WTC11 (cell line): ENCODE measurements at regions not wholly inside any gene's neighbourhood (a gene's known extent, or its start where the extent isn't known, plus 50 kb on each side); places are given as distances from the start of the nearest gene placed in this dataset.

Experiments
- ATAC-seq: fragments of 200-7000 bp; cut with Tn5 transposase; 2 replicates; pipeline ENCODE4 v1.10.0; 2021; ENCODE audit warnings: mild to moderate bottlenecking, moderate library complexity
- CTCF ChIA-PET: fragments of 300-600 bp; sonication (Branson Sonifier 250); formaldehyde crosslinking; loops from one replicate; lab custom pipeline; 2021; ENCODE audit warnings: antibody characterized with exemption; lab: Charles Lee
- POLR2A ChIA-PET: fragments of 350-600 bp; sonication (Branson Sonifier 250); formaldehyde crosslinking; loops from one replicate; lab custom pipeline; 2021; ENCODE audit warnings: antibody characterized with exemption; lab: Charles Lee
- DNase-seq: peaks from one replicate; pipeline ENCODE4 v3.0.0; 2021; ENCODE audit warnings: low spot score
- H3K27ac Mint-ChIP-seq: 2 replicates; pipeline ENCODE4 v1.8.0; 2021; ENCODE audit warnings: mixed read lengths
- H3K27me3 Mint-ChIP-seq: 2 replicates; pipeline ENCODE4 v1.8.0; 2021; ENCODE audit warnings: low read depth, mild to moderate bottlenecking, moderate library complexity, mixed read lengths
- H3K36me3 Mint-ChIP-seq: 2 replicates; pipeline ENCODE4 v1.8.0; 2021; ENCODE audit warnings: mixed read lengths
- H3K4me1 Mint-ChIP-seq: 2 replicates; pipeline ENCODE4 v1.8.0; 2022; ENCODE audit warnings: mixed read lengths
- H3K4me3 Mint-ChIP-seq: 2 replicates; pipeline ENCODE4 v1.8.0; 2021; ENCODE audit warnings: mild to moderate bottlenecking, moderate library complexity, mixed read lengths
- H3K9me3 Mint-ChIP-seq: 2 replicates; pipeline ENCODE4 v1.8.0; 2021; ENCODE audit warnings: mixed read lengths
- CDX4 ChIP-seq: fragments of 250-450 bp; sonication (Bioruptor Pico); IDR thresholded peaks from 2 replicates; pipeline ENCODE4 v1.9.0; 2021; ENCODE audit warnings: moderate library complexity, mild to moderate bottlenecking, inconsistent platforms, borderline replicate concordance
- ESRRA ChIP-seq: sonication (generic); formaldehyde crosslinking; IDR thresholded peaks from 2 replicates; pipeline ENCODE4 v1.8.1; 2022; ENCODE audit warnings: mild to moderate bottlenecking, missing genetic modification reagents, borderline replicate concordance
- HMGXB4 ChIP-seq: sonication (generic); formaldehyde crosslinking; IDR thresholded peaks from 2 replicates; pipeline ENCODE4 v1.8.1; 2023; ENCODE audit warnings: mild to moderate bottlenecking, moderate library complexity, missing genetic modification reagents
- JAZF1 ChIP-seq: fragments of 250-450 bp; sonication (Bioruptor Pico); IDR thresholded peaks from 2 replicates; pipeline ENCODE4 v1.9.0; 2021; ENCODE audit warnings: moderate library complexity, mild to moderate bottlenecking, inconsistent platforms
- JUN ChIP-seq: sonication (generic); formaldehyde crosslinking; IDR thresholded peaks from 2 replicates; pipeline ENCODE4 v1.8.0; 2023; ENCODE audit warnings: mild to moderate bottlenecking, missing genetic modification reagents
- KAT7 ChIP-seq: sonication (generic); formaldehyde crosslinking; IDR thresholded peaks from 2 replicates; pipeline ENCODE4 v1.8.1; 2023; ENCODE audit warnings: missing genetic modification reagents, mild to moderate bottlenecking, borderline replicate concordance
- MXD4 ChIP-seq: fragments of 250-450 bp; sonication (Bioruptor Pico); IDR thresholded peaks from 2 replicates; pipeline ENCODE4 v1.8.0; 2021; ENCODE audit warnings: mild to moderate bottlenecking, moderate library complexity, borderline replicate concordance
- OVOL2 ChIP-seq: fragments of 250-450 bp; sonication (Bioruptor Pico); IDR thresholded peaks from 2 replicates; pipeline ENCODE4 v1.9.0; 2021; ENCODE audit warnings: mild to moderate bottlenecking, borderline replicate concordance
- TCF7 ChIP-seq: sonication (generic); formaldehyde crosslinking; IDR thresholded peaks from 2 replicates; pipeline ENCODE4 v1.8.0; 2022; ENCODE audit warnings: mild to moderate bottlenecking, low read depth, missing genetic modification reagents, moderate library complexity
- ZNF138 ChIP-seq: sonication (generic); formaldehyde crosslinking; conservative IDR thresholded peaks from 2 replicates; pipeline ENCODE4 v1.8.1; 2022; ENCODE audit warnings: mild to moderate bottlenecking, moderate library complexity, missing genetic modification reagents
- ZNF263 ChIP-seq: sonication (generic); formaldehyde crosslinking; IDR thresholded peaks from 2 replicates; pipeline ENCODE4 v1.8.1; 2022; ENCODE audit warnings: low read depth, mild to moderate bottlenecking, moderate library complexity, missing genetic modification reagents
- ZNF416 ChIP-seq: fragments of 250-450 bp; sonication (Bioruptor Pico); IDR thresholded peaks from 2 replicates; pipeline ENCODE4 v1.9.0; 2021; ENCODE audit warnings: mild to moderate bottlenecking, inconsistent platforms
- ZNF532 ChIP-seq: fragments of 250-450 bp; sonication (Bioruptor Pico); IDR thresholded peaks from 2 replicates; pipeline ENCODE4 v1.9.0; 2021; ENCODE audit warnings: mild to moderate bottlenecking, borderline replicate concordance
- ZNF671 ChIP-seq: fragments of 250-450 bp; sonication (Bioruptor Pico); IDR thresholded peaks from 2 replicates; pipeline ENCODE4 v1.8.0; 2021; ENCODE audit warnings: mild to moderate bottlenecking
- TF ChIP-seq, protein P1 (sequence below): sonication (generic); formaldehyde crosslinking; IDR thresholded peaks from 2 replicates; pipeline ENCODE4 v1.8.0; 2022; ENCODE audit warnings: mild to moderate bottlenecking, missing genetic modification reagents
- TF ChIP-seq, protein P2 (sequence below): sonication (generic); formaldehyde crosslinking; IDR thresholded peaks from 2 replicates; pipeline ENCODE4 v1.8.1; 2022; ENCODE audit warnings: low read depth, missing genetic modification reagents, borderline replicate concordance
- TF ChIP-seq, protein P3 (sequence below): sonication (generic); formaldehyde crosslinking; IDR thresholded peaks from 2 replicates; pipeline ENCODE4 v1.8.0; 2022; ENCODE audit warnings: mild to moderate bottlenecking, missing genetic modification reagents

DNA sequence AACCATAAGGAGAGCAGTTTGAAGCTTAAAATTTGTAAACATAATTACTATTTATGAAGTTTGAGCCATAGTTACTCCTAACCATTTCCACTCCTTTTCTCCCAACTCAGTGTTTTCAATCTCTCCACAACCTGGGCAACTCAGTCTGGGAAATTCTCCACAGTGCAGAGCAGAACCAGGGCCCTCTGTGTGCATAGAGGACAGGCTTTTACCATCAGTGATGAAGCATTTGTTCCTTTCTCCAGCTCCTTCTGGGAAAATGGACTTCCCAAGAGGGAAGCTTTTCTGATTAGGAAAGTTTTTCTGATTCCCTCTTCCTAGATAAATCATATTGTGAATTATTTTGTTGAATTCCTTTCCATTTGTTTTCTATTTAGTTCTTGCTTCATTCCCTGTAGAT, 132.3 kb upstream of the MPDZ start (continued):
- TF ChIP-seq JAZF1 (CRISPR knock-in tag): no peak
- no peak for TF ChIP-seq ZNF138 (CRISPR knock-in tag)
- TF ChIP-seq CDX4 (CRISPR knock-in tag): no peak
- TF ChIP-seq JUN (CRISPR knock-in tag): no peak
- no peak for TF ChIP-seq ZNF263
- no peak for TF ChIP-seq TCF7 (CRISPR knock-in tag)
- TF ChIP-seq ZNF416 (CRISPR knock-in tag): no peak
- TF ChIP-seq, protein P1, sequence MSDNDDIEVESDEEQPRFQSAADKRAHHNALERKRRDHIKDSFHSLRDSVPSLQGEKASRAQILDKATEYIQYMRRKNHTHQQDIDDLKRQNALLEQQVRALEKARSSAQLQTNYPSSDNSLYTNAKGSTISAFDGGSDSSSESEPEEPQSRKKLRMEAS (CRISPR knock-in tag): no peak
- TF ChIP-seq ZNF532 (CRISPR knock-in tag): no peak

GRCh38 chr9:13410566-13411031, 131.1 kb upstream of the MPDZ start:
- H3K9me3 Mint-ChIP-seq: no peaks in the 10 kb centered on the region
- CTCF ChIA-PET: no interaction called here
- no peaks in the 10 kb centered on the region for H3K27me3 Mint-ChIP-seq
- H3K36me3 Mint-ChIP-seq: no peaks in the 10 kb centered on the region
- H3K27ac Mint-ChIP-seq: no peak overlapping the region
- ATAC-seq: no peak
- POLR2A ChIA-PET: no interaction called here
- no peak overlapping the region for H3K4me3 Mint-ChIP-seq
- H3K4me1 Mint-ChIP-seq: no peaks in the 10 kb centered on the region
- TF ChIP-seq OVOL2 (CRISPR knock-in tag): no peak
- TF ChIP-seq, protein P2, sequence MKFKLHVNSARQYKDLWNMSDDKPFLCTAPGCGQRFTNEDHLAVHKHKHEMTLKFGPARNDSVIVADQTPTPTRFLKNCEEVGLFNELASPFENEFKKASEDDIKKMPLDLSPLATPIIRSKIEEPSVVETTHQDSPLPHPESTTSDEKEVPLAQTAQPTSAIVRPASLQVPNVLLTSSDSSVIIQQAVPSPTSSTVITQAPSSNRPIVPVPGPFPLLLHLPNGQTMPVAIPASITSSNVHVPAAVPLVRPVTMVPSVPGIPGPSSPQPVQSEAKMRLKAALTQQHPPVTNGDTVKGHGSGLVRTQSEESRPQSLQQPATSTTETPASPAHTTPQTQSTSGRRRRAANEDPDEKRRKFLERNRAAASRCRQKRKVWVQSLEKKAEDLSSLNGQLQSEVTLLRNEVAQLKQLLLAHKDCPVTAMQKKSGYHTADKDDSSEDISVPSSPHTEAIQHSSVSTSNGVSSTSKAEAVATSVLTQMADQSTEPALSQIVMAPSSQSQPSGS: no peak
- no peak for TF ChIP-seq ZNF416 (CRISPR knock-in tag)
- TF ChIP-seq, protein P1 (CRISPR knock-in tag): no peak
- TF ChIP-seq ESRRA (CRISPR knock-in tag): no peak
- TF ChIP-seq, protein P3, sequence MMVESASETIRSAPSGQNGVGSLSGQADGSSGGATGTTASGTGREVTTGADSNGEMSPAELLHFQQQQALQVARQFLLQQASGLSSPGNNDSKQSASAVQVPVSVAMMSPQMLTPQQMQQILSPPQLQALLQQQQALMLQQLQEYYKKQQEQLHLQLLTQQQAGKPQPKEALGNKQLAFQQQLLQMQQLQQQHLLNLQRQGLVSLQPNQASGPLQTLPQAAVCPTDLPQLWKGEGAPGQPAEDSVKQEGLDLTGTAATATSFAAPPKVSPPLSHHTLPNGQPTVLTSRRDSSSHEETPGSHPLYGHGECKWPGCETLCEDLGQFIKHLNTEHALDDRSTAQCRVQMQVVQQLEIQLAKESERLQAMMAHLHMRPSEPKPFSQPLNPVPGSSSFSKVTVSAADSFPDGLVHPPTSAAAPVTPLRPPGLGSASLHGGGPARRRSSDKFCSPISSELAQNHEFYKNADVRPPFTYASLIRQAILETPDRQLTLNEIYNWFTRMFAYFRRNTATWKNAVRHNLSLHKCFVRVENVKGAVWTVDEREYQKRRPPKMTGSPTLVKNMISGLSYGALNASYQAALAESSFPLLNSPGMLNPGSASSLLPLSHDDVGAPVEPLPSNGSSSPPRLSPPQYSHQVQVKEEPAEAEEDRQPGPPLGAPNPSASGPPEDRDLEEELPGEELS (CRISPR knock-in tag): no peak
- no peak for TF ChIP-seq HMGXB4 (CRISPR knock-in tag)
- TF ChIP-seq ZNF671 (CRISPR knock-in tag): no peak
- TF ChIP-seq MXD4 (CRISPR knock-in tag): no peak
- no peak for TF ChIP-seq KAT7 (CRISPR knock-in tag)
- TF ChIP-seq, all 79 proteins: peak for 0
- no peak for DNase-seq
